WTC11 (cell line): ENCODE measurements at regions not wholly inside any gene's neighbourhood (a gene's known extent, or its start where the extent isn't known, plus 50 kb on each side); places are given as distances from the start of the nearest gene placed in this dataset.

ENCODE experiments used
- CTCF ChIP-seq: fragments of 200-600 bp; IDR thresholded peaks from 2 replicates; pipeline ENCODE4 v1.8.0; 2022; ENCODE audit warnings: antibody characterized with exemption
- RORB ChIP-seq: fragments of 250-450 bp; sonication (Bioruptor Pico); IDR thresholded peaks from 2 replicates; pipeline ENCODE4 v1.9.0; 2021; ENCODE audit warnings: mild to moderate bottlenecking
- TP53 ChIP-seq: sonication (generic); formaldehyde crosslinking; IDR thresholded peaks from 2 replicates; pipeline ENCODE4 v1.8.1; 2023; ENCODE audit warnings: mild to moderate bottlenecking, missing genetic modification reagents
- ZNF138 ChIP-seq: sonication (generic); formaldehyde crosslinking; conservative IDR thresholded peaks from 2 replicates; pipeline ENCODE4 v1.8.1; 2022; ENCODE audit warnings: mild to moderate bottlenecking, moderate library complexity, missing genetic modification reagents
- TF ChIP-seq, protein P1 (sequence below): sonication (generic); formaldehyde crosslinking; IDR thresholded peaks from 2 replicates; pipeline ENCODE4 v1.8.1; 2023; ENCODE audit warnings: mild to moderate bottlenecking, missing genetic modification reagents, moderate library complexity

DNA sequence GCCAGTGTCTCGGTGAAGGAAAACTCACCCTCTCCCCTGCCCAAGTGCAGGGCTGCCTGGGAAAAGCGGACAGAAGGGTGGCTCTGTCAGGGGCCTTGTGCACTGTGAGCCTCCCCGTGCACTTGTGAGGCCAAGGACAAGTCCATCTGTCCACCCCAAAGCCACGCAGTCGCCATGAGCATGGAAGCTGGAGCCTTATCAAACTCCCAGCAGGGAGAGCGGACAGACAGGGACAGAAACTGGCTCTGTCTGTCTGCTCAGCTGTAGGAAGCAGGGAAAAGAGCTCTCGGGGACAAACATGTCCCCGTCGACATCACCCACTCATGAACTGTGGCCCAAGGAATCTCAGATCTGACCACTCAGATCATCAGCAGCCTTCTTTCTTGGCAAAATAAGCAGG lies 1385.4 kb downstream of the TBC1D22A start:
- TF ChIP-seq CTCF (no peak), ZNF138 (no peak), TP53 (CRISPR knock-in tag) (no peak), RORB (CRISPR knock-in tag) (no peak)
- TF ChIP-seq, protein P1, sequence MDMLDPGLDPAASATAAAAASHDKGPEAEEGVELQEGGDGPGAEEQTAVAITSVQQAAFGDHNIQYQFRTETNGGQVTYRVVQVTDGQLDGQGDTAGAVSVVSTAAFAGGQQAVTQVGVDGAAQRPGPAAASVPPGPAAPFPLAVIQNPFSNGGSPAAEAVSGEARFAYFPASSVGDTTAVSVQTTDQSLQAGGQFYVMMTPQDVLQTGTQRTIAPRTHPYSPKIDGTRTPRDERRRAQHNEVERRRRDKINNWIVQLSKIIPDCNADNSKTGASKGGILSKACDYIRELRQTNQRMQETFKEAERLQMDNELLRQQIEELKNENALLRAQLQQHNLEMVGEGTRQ (CRISPR knock-in tag), result no peak
